HUES48 (cell line): ENCODE measurements at regions not wholly inside any gene's neighbourhood (a gene's known extent, or its start where the extent isn't known, plus 50 kb on each side); places are given as distances from the start of the nearest gene placed in this dataset.

Experiments used
- H3K27ac ChIP-seq: one replicate; pipeline ENCODE4 v1.7.0; 2013; ENCODE audit warnings: low read depth, low read length, inconsistent platforms
- H3K27me3 ChIP-seq: 2 replicates; pipeline ENCODE4 v1.6.1; 2013; ENCODE audit warnings: mild to moderate bottlenecking, low read length; ENCODE audit not compliant: control insufficient read depth, insufficient read depth
- H3K36me3 ChIP-seq: 2 replicates; pipeline ENCODE4 v1.6.1; 2013; ENCODE audit warnings: low read length; ENCODE audit not compliant: control insufficient read depth, insufficient read depth
- H3K4me1 ChIP-seq: 2 replicates; pipeline ENCODE4 v1.6.1; 2013; ENCODE audit warnings: mild to moderate bottlenecking, low read length; ENCODE audit not compliant: control insufficient read depth, insufficient read depth
- H3K4me3 ChIP-seq: 2 replicates; pipeline ENCODE4 v1.5.1; 2013; ENCODE audit warnings: mild to moderate bottlenecking, low read depth, low read length
- H3K9ac ChIP-seq: 2 replicates; pipeline ENCODE4 v1.6.1; 2013; ENCODE audit warnings: mild to moderate bottlenecking, low read depth, low read length, moderate library complexity
- H3K9me3 ChIP-seq: 2 replicates; pipeline ENCODE4 v1.6.1; 2013; ENCODE audit warnings: low read length; ENCODE audit not compliant: control insufficient read depth, insufficient read depth

DNA sequence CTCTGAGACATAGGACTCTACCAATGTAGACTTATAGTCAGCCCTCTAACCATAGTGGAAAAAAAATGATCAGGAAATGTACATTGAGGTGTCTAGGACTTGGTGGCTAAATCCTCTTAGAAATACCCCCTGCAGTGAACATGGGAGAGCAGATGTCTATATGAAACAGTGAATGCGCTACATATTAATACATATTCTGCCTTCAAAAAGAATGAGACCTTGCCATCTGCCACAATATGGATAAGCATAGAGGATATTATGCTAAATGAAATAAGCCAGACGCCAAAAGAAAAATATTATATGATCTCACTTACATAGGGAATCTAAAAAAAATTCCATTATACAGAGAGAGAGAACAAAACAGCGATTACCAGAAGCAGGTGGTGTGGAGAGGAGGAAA, 66.6 kb upstream of the HAO2 start:
- Histone ChIP-seq H3K9me3 (no peaks in the 10 kb centered on the region), H3K4me3 (no peak overlapping the region), H3K36me3 (no peaks in the 10 kb centered on the region), H3K4me1 (peaks cover 4% of the 10 kb centered on the region), H3K27ac (no peak overlapping the region), H3K9ac (no peak overlapping the region), H3K27me3 (no peaks in the 10 kb centered on the region)

DNA sequence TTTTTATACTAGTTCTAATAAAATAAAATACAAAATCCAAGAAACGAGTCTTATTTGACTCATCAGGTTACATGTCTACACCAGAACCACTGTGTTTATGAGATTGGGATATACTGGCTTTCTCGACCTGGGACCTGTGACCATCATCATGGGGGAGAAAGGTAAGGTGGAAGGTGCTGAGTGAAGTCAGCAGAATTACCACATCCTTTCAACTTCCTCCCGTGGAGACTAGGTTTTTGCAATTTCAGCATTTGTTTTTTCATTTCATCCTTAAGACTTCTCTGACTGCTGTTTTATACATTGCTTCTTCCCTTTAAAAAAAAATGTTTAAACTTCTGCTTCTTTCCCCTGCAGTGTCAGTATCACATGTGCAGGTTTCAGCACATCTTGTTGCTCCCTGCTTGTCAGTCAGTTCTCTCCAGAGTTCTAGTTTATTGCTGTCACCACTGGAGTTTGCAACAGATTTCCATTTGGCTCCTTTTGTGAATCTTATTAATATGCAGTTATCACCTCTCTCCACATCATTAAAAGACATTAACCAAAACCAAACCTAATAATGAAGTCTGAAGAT, 60.4 kb upstream of the HAO2 start:
- Histone ChIP-seq H3K9ac (no peak overlapping the region), H3K9me3 (no peaks in the 10 kb centered on the region), H3K27me3 (no peaks in the 10 kb centered on the region), H3K4me3 (no peak overlapping the region), H3K4me1 (peaks cover 4% of the 10 kb centered on the region), H3K36me3 (no peaks in the 10 kb centered on the region), H3K27ac (no peak overlapping the region)

DNA sequence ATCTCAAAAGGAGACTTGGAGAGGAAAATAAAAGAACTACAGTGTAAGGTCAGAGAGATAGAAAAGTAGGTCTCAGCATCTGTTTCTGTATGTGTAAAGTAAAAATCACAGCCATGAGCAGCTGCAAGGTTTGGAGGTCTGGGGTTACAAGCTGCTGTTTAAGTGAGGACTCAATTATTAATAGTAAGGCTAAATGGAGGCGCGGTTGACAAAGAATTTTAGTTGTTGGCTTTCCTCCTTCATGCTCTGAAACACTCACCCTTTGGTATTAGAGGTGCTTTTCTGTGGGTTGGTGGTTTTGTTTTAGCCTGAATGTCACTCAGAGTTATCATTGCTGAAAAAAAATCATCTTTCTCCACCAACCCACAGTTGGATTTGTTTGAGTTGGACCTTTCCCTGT, 59.8 kb upstream of the HAO2 start:
- H3K9me3 ChIP-seq, result no peaks in the 10 kb centered on the region

DNA sequence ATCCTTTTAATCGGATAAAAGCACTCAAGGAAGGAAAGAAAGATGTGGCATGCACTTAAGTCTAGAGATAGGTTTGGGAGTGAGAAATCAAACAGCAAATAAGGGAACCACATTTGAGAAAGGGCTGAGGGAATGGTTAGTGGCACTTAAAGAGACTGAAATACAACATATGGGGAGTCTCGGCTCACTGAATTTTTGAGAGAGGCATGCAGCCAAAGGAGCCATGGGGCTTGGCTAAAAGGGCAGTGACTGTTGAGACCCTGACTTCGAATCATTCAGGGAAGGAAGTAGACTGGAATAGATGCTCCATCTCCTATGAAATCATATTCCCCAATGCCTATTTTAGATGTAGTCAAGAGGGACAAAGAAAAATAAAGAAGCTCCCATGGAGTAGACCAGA, 58.3 kb upstream of the HAO2 start:
- Histone ChIP-seq H3K27me3 (no peaks in the 10 kb centered on the region), H3K9me3 (no peaks in the 10 kb centered on the region), H3K9ac (no peak overlapping the region), H3K4me1 (no peaks in the 10 kb centered on the region), H3K27ac (no peak overlapping the region), H3K4me3 (no peak overlapping the region), H3K36me3 (no peaks in the 10 kb centered on the region)

More for the DNA sequence above, 59.8 kb upstream of the HAO2 start:
- no peaks in the 10 kb centered on the region for H3K4me1 ChIP-seq
- no peak overlapping the region for H3K9ac ChIP-seq
- H3K36me3 ChIP-seq, result no peaks in the 10 kb centered on the region
- H3K27ac ChIP-seq, result no peak overlapping the region
- no peaks in the 10 kb centered on the region for H3K27me3 ChIP-seq
- H3K4me3 ChIP-seq, result no peak overlapping the region

DNA sequence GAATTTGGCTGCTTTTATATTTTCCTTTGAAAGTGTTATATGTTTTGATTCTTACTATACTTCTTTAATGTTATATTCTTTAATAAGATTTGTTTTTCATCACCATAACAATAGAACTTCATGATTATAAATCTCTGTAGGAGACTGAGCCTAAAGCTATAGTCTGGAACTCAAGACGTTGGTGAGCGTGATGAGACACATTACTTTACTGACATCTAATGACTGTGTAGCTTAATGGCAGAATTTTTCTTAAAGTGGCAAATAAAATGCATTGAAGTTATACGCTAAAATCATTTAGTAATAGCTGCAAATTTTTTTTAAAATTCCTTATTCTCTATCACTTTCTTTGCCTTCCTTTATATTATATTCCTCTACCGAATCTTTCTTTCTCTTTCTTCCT, 56.1 kb upstream of the HAO2 start:
- H3K27me3 ChIP-seq, result no peaks in the 10 kb centered on the region
- H3K27ac ChIP-seq, result no peak overlapping the region
- no peaks in the 10 kb centered on the region for H3K36me3 ChIP-seq
- no peak overlapping the region for H3K4me3 ChIP-seq
- no peaks in the 10 kb centered on the region for H3K9me3 ChIP-seq
- H3K4me1 ChIP-seq, result no peaks in the 10 kb centered on the region
- H3K9ac ChIP-seq, result no peak overlapping the region

DNA sequence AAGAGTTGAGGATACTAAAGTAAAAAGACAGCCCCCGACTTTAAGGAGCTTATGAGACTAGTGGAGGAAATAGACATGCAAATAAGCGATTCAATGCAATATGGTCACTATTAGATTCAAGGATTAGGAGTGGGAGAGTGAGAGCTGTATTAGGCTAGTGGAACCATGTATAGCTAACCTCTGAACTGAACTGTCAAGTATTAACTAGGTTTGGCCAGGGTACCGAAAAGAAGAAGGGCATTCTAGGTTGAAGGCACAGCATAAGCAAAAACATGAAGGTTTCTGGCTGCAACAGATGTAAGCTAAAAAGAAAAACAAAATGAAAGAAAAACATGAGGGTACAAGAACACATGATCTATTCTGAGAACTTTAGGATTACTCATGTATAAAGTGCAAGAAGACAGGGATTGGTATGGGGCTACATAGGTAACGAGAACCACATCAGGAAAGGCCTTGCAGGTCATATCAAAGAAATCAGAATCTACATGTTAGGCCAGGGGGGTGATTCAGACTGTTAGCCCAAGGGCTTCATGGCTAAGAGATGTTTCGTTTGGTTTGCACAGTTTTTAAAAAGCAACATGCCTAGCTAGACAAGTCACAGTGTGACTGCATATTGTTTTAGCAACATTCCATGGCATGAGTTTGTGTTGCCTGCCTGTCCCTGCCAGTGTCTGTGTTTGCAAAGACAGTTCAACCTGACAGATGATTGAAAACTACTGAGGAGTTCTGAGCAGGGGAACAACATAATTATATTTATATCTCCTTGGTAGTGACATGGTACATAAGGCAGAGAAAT, 54.4 kb upstream of the HAO2 start:
- Histone ChIP-seq H3K27ac (no peak overlapping the region), H3K36me3 (no peaks in the 10 kb centered on the region), H3K9ac (no peak overlapping the region), H3K9me3 (no peaks in the 10 kb centered on the region), H3K27me3 (no peaks in the 10 kb centered on the region), H3K4me3 (no peak overlapping the region), H3K4me1 (peaks cover 10% of the 10 kb centered on the region)

DNA sequence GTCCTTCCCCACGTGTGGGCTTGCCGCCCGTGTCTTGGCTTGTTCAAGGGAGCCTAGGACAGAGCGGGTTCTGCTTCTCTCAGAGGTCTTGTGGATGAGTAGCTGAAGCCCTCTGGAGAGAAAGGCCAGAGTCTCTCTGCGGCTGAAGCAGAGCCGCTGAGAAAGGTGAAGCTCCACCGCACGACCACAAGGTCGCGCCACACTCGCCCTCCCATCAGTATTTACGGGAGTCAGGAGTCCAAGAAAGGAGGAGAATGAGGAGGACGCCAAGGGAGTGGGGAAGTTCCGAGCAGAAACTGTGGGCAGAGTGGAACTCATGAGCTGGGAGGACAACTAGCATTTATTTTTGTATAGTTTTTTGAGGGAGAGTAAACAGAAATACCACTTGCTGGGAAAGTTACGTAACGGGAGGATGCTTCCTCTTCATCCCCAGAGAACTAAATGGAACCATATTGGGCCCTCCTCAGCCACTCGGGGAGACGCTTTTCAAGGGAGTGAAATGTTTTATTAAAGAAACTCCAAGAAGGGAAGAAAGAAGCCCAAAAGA, 51.6 kb upstream of the HAO2 start:
- no peak overlapping the region for H3K4me3 ChIP-seq
- H3K9me3 ChIP-seq, result no peaks in the 10 kb centered on the region
- no peaks in the 10 kb centered on the region for H3K36me3 ChIP-seq
- H3K9ac ChIP-seq, result no peak overlapping the region
- H3K4me1 ChIP-seq, result peaks cover 10% of the 10 kb centered on the region
- no peak overlapping the region for H3K27ac ChIP-seq
- no peaks in the 10 kb centered on the region for H3K27me3 ChIP-seq

DNA sequence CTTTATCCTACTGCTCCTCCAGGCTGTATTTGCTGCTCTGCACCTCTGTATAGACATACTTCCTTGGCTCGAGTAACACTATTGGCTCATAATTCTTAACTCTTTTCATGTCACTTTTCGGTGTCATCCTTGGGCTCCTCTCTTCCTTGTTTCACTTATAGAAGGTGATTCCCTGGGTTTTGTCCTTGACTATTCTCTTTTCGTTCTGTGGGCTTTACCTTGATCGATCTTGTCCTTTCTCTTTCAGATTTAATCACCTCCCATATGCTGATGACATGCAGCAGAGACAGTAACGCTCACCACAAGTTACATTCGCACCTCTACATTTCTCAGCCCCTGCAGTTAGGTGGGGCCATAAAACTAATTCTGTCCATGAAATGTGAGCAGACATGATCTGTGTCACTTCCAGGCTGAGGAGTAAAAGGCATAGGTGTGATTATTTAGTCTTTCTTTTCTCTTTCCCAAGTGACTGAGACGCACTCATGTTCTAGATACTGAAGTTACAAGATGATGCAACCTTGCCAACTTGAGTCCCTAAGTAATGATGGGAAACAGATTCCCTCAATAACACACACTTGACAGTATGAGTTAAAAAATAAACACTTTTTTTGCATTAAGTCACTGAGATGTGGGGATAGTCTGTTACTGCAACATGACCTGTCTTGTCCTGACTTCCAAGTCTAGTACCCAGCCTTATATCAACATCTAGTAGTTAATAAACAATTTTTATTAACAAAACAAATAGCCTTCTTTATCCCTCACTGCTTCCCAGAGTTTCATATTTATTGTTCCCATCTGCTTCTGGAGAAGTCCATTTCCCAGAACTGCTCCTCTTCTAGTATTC, 49.9 kb upstream of the HAO2 start:
- H3K27me3 ChIP-seq, result no peaks in the 10 kb centered on the region
- no peak overlapping the region for H3K4me3 ChIP-seq
- H3K27ac ChIP-seq, result no peak overlapping the region
- no peaks in the 10 kb centered on the region for H3K9me3 ChIP-seq
- H3K36me3 ChIP-seq, result no peaks in the 10 kb centered on the region
- no peak overlapping the region for H3K9ac ChIP-seq
- H3K4me1 ChIP-seq, result peaks cover 10% of the 10 kb centered on the region
